MCF 10A (cell line): ENCODE measurements at regions not wholly inside any gene's neighbourhood (a gene's known extent, or its start where the extent isn't known, plus 50 kb on each side); places are given as distances from the start of the nearest gene placed in this dataset.

Experiments
- BruUV-seq: library from RNA; stranded (reverse); fragments of 400-500 nt; replicated peaks from 2 replicates; lab custom pipeline; 2021; lab: Mats Ljungman, UMichigan
- CTCF ChIA-PET: fragments of 300-600 bp; sonication (Branson Sonifier 250); formaldehyde crosslinking; extraction: SDS; loops from one replicate; lab custom pipeline; 2021; ENCODE audit warnings: antibody characterized with exemption, inconsistent platforms; lab: Yijun Ruan, JAX
- POLR2A ChIA-PET: fragments of 300-600, 350-650 bp; sonication (Branson Sonifier 250); formaldehyde crosslinking; extraction: SDS; loops from one replicate; lab custom pipeline; 2020; ENCODE audit warnings: antibody characterized with exemption, inconsistent platforms; lab: Yijun Ruan, JAX
- DNase-seq: peaks from one replicate; pipeline ENCODE4 v3.0.0-alpha.2; 2018; ENCODE audit not compliant: unreplicated experiment
- H3K27ac Mint-ChIP-seq: one replicate; pipeline ENCODE4 v1.8.0; 2022; ENCODE audit warnings: mild to moderate bottlenecking, low read depth, mixed read lengths; ENCODE audit not compliant: unreplicated experiment
- H3K27me3 Mint-ChIP-seq: one replicate; pipeline ENCODE4 v1.8.0; 2022; ENCODE audit warnings: mixed read lengths; ENCODE audit not compliant: insufficient read depth, unreplicated experiment
- H3K36me3 Mint-ChIP-seq: one replicate; pipeline ENCODE4 v1.8.0; 2022; ENCODE audit warnings: mild to moderate bottlenecking, moderate library complexity, mixed read lengths; ENCODE audit not compliant: insufficient read depth, unreplicated experiment
- H3K4me1 Mint-ChIP-seq: one replicate; pipeline ENCODE4 v1.8.0; 2022; ENCODE audit warnings: mixed read lengths; ENCODE audit not compliant: insufficient read depth, unreplicated experiment
- H3K4me3 Mint-ChIP-seq: one replicate; pipeline ENCODE4 v1.8.0; 2022; ENCODE audit warnings: mild to moderate bottlenecking, moderate library complexity, mixed read lengths; ENCODE audit not compliant: unreplicated experiment
- H3K9me3 Mint-ChIP-seq: one replicate; pipeline ENCODE4 v1.8.0; 2022; ENCODE audit warnings: mixed read lengths; ENCODE audit not compliant: unreplicated experiment
- CTCF ChIP-seq: fragments of 200-600 bp; IDR thresholded peaks from one replicate; pipeline ENCODE4 v1.8.0; 2022; ENCODE audit warnings: antibody characterized with exemption, mild to moderate bottlenecking; ENCODE audit not compliant: unreplicated experiment
- intact Hi-C: fragments of 100-400 bp; cut with micrococcal nuclease; formaldehyde crosslinking; loops from 2 replicates; pipeline ENCODE4 v1.14.1; 2022

DNA sequence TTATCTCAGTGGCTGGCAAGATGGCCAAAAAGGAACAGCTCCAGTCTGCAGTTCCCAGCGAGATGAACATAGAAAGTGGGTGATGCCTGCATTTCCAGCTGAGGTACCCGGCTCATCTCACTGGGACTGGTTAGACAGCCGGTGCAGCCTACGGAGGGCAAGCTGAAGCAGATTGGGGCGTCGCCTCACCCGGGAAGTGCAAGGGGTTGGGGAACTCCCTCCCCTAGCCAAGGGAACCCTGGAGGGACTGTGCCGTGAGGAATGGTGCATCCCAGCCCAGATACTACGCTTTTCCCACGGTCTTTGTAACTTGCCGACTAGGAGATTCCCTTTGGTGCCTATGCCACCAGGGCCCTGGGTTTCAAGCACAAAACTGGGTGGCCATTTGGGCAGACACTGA lies 324.7 kb downstream of the GJA1 start:
- CTCF ChIA-PET = interaction anchor here (1.5 kb wide), 1 partner anchor 11 kb away, joined by 4 read pairs; no protein-coding TSS in a partner anchor
- Mint-ChIP-seq H3K9me3 (peaks cover 8% of the 10 kb centered on the region), H3K36me3 (no peaks in the 10 kb centered on the region), H3K27ac (no peak overlapping the region), H3K27me3 (no peaks in the 10 kb centered on the region), H3K4me3 (no peak overlapping the region), H3K4me1 (no peaks in the 10 kb centered on the region)
- POLR2A ChIA-PET = interaction anchor here (0.6 to 1.3 kb wide), 3 partner anchors 11 to 403 kb away, joined by 3 to 4 read pairs (median 4); no protein-coding TSS in a partner anchor
- no peak for DNase-seq
- BruUV-seq = no TSS peak
- TF ChIP-seq CTCF = no peak
- intact Hi-C loops = no loop called here

GRCh38 chr6:121760745-121761144 lies 325.3 kb downstream of the GJA1 start:
- Mint-ChIP-seq H3K9me3 (peaks cover 8% of the 10 kb centered on the region), H3K27ac (no peak overlapping the region), H3K27me3 (no peaks in the 10 kb centered on the region), H3K4me3 (no peak overlapping the region), H3K4me1 (no peaks in the 10 kb centered on the region), H3K36me3 (no peaks in the 10 kb centered on the region)
- ChIA-PET POLR2A (no interaction called here), CTCF (interaction anchor here (0.8 to 1.5 kb wide), 2 partner anchors 11 to 16 kb away, joined by 3 to 4 read pairs; no protein-coding TSS in a partner anchor)
- BruUV-seq = no TSS peak
- no peak for TF ChIP-seq CTCF
- intact Hi-C loops = no loop called here
- no peak for DNase-seq

DNA sequence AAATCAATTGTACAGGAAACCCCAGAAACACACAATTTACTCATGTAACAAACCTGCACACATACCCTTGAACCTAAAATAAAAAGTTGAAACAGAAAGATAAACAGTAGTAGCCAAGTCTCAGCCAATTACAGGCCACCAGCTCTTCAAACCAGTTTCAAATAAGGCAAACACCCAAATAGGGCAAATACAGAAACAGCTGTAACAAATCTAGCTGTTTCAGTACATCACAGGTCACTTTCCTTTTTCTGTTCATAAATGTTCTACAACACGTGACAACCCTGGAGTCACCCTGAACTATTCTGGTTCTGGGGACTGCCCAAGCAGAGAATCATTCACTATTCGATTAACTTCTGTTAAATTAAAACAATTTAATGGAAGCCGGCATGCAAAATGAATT lies 329.0 kb downstream of the GJA1 start:
- Mint-ChIP-seq H3K27me3 (no peaks in the 10 kb centered on the region), H3K27ac (no peak overlapping the region), H3K36me3 (no peaks in the 10 kb centered on the region), H3K4me1 (no peaks in the 10 kb centered on the region), H3K9me3 (peaks cover 8% of the 10 kb centered on the region), H3K4me3 (no peak overlapping the region)
- ChIA-PET CTCF (no interaction called here), POLR2A (no interaction called here)
- intact Hi-C loops = no loop called here
- DNase-seq = no peak
- no TSS peak for BruUV-seq
- TF ChIP-seq CTCF = no peak

- no peaks in the 10 kb centered on the region for H3K4me1 Mint-ChIP-seq
- H3K9me3 Mint-ChIP-seq = peaks cover 8% of the 10 kb centered on the region
- H3K36me3 Mint-ChIP-seq = no peaks in the 10 kb centered on the region
- H3K27me3 Mint-ChIP-seq = no peaks in the 10 kb centered on the region
- no TSS peak for BruUV-seq
- TF ChIP-seq CTCF = no peak
- no peak overlapping the region for H3K4me3 Mint-ChIP-seq
- no peak for DNase-seq
- intact Hi-C loops = no loop called here
- ChIA-PET CTCF (no interaction called here), POLR2A (no interaction called here)
- no peak overlapping the region for H3K27ac Mint-ChIP-seq
Measured at GRCh38 chr6:121765060-121765459, 329.6 kb downstream of the GJA1 start.
